GM19025 (cell line): ENCODE measurements at regions not wholly inside any gene's neighbourhood (a gene's known extent, or its start where the extent isn't known, plus 50 kb on each side); places are given as distances from the start of the nearest gene placed in this dataset.

Experiments used
- ATAC-seq: cut with Tn5 transposase; IDR thresholded peaks from one replicate; pipeline ENCODE4 v1.9.1; 2021; ENCODE audit warnings: mild to moderate bottlenecking, low read depth, moderate library complexity; ENCODE audit not compliant: unreplicated experiment

GRCh38 chr1:116318897-116319296 lies 54.1 kb upstream of the ATP1A1 start:
- no peak for ATAC-seq

- no peak for ATAC-seq
These were observed 52.2 kb upstream of the ATP1A1 start for GRCh38 chr1:116320874-116321273.

GRCh38 chr1:116321766-116322175 lies 51.3 kb upstream of the ATP1A1 start:
- no peak for ATAC-seq

GRCh38 chr1:116322752-116323405 lies 50.2 kb upstream of the ATP1A1 start:
- no peak for ATAC-seq
